CD4-positive, alpha-beta T cell treated with Interleukin-6 for 4 hours (primary cell): ENCODE measurements at regions not wholly inside any gene's neighbourhood (a gene's known extent, or its start where the extent isn't known, plus 50 kb on each side); places are given as distances from the start of the nearest gene placed in this dataset.

Source experiments
- DNase-seq: peaks from one replicate; pipeline ENCODE4 v3.0.0-alpha.2; 2020; ENCODE audit warnings: mixed read lengths

GRCh38 chr18:43574974-43575373 is 297.7 kb upstream of the SYT4 start:
- DNase-seq: no peak

- no peak for DNase-seq
Measured at GRCh38 chr18:43578211-43578610, 300.9 kb upstream of the SYT4 start.

- DNase-seq: no peak
Measured at GRCh38 chr18:43578706-43579105, 301.4 kb upstream of the SYT4 start.

GRCh38 chr18:43581936-43582519 is 304.7 kb upstream of the SYT4 start:
- DNase-seq: no peak

GRCh38 chr18:43587538-43588153 is 310.4 kb upstream of the SYT4 start:
- DNase-seq: no peak

- no peak for DNase-seq
Measured at GRCh38 chr18:43588838-43589237, 311.5 kb upstream of the SYT4 start.

GRCh38 chr18:43589611-43590151 is 312.4 kb upstream of the SYT4 start:
- no peak for DNase-seq

GRCh38 chr18:43590182-43590903 is 313.1 kb upstream of the SYT4 start:
- DNase-seq: no peak

- no peak for DNase-seq
Measured at GRCh38 chr18:43592269-43592668, 315.0 kb upstream of the SYT4 start.

GRCh38 chr18:43596105-43596712 is 318.9 kb upstream of the SYT4 start:
- DNase-seq: no peak

- DNase-seq: no peak
Measured at GRCh38 chr18:43601432-43601831, 324.1 kb upstream of the SYT4 start.

GRCh38 chr18:43605224-43605623 is 327.9 kb upstream of the SYT4 start:
- no peak for DNase-seq

- no peak for DNase-seq
Measured at GRCh38 chr18:43606795-43607194, 329.5 kb upstream of the SYT4 start.

GRCh38 chr18:43620936-43621335 is 343.6 kb upstream of the SYT4 start:
- DNase-seq: no peak

- no peak for DNase-seq
Measured at GRCh38 chr18:43622024-43622423, 344.7 kb upstream of the SYT4 start.

GRCh38 chr18:43625582-43625981 is 348.3 kb upstream of the SYT4 start:
- no peak for DNase-seq

GRCh38 chr18:43627848-43628530 is 350.7 kb upstream of the SYT4 start:
- no peak for DNase-seq

- no peak for DNase-seq
Measured at GRCh38 chr18:43634994-43635393, 357.7 kb upstream of the SYT4 start.

GRCh38 chr18:43635397-43635796 is 358.1 kb upstream of the SYT4 start:
- no peak for DNase-seq

GRCh38 chr18:43642727-43643330 is 365.5 kb upstream of the SYT4 start:
- no peak for DNase-seq

GRCh38 chr18:43648002-43648401 is 370.7 kb upstream of the SYT4 start:
- DNase-seq: no peak

GRCh38 chr18:43649649-43650357 is 372.5 kb upstream of the SYT4 start:
- no peak for DNase-seq
